Kidney (tissue), 13 donors: ENCODE measurements at regions not wholly inside any gene's neighbourhood (a gene's known extent, or its start where the extent isn't known, plus 50 kb on each side); places are given as distances from the start of the nearest gene placed in this dataset.
A peak's percentile ranks its signal among the peaks of the same experiment; 100 is the strongest.
"Not testable (repeated sequence)": the region's sequence is repeated elsewhere in the genome, so short reads cannot be mapped to it uniquely, and the experiment has no call there.

Source experiments
- DNase-seq, 5 donors: peaks; one replicate each; pipeline ENCODE4 v3.0.0-alpha.2; 2013 to 2020
- FAIRE-seq: peaks from 2 replicates; lab custom pipeline; 2012; peaks lifted over from hg19 to GRCh38; lab: Jason Lieb, UNC
- H3K27ac ChIP-seq, 2 donors: one replicate each; pipeline ENCODE4 v1.7.0; 2013; ENCODE audit warnings: low read depth in 2 of 2, low read length in 2 of 2, inconsistent platforms in 1 of 2
- H3K27me3 ChIP-seq: one replicate; pipeline ENCODE4 v1.7.1; 2013; ENCODE audit warnings: low read length, inconsistent platforms; ENCODE audit not compliant: control insufficient read depth, insufficient read depth
- H3K36me3 ChIP-seq, 3 donors: one replicate each; pipeline versions ENCODE4 v1.7.0 to v1.7.1; 2013; ENCODE audit warnings: low read length in 3 of 3, control low read depth in 1 of 3, inconsistent platforms in 1 of 3; ENCODE audit not compliant: insufficient read depth in 3 of 3, control insufficient read depth in 2 of 3
- H3K4me1 ChIP-seq, 3 donors: one replicate each; pipeline versions ENCODE4 v1.7.0 to v1.7.1; 2013; ENCODE audit warnings: low read length in 3 of 3, inconsistent platforms in 1 of 3, low read depth in 1 of 3; ENCODE audit not compliant: control insufficient read depth in 2 of 3, insufficient read depth in 2 of 3
- H3K4me3 ChIP-seq, 3 donors: one replicate each; pipeline versions ENCODE4 v1.7.0 to v1.8.1; 2013; ENCODE audit warnings: low read length in 3 of 3, control low read depth in 1 of 3, inconsistent platforms in 1 of 3
- H3K9ac ChIP-seq, 3 donors: one replicate each; pipeline versions ENCODE4 v1.7.0 to v1.7.1; 2013; ENCODE audit warnings: low read length in 3 of 3, control low read depth in 1 of 3, inconsistent platforms in 1 of 3
- H3K9me3 ChIP-seq, 3 donors: one replicate each; pipeline versions ENCODE4 v1.7.0 to v1.7.1; 2013; ENCODE audit warnings: low read length in 3 of 3, control low read depth in 1 of 3, inconsistent platforms in 1 of 3; ENCODE audit not compliant: control insufficient read depth in 2 of 3, insufficient read depth in 1 of 3
- CTCF ChIP-seq: IDR thresholded peaks from 3 replicates; pipeline ENCODE4 v1.5.1; 2012; ENCODE audit warnings: mild to moderate bottlenecking, moderate library complexity, borderline replicate concordance; ENCODE audit not compliant: insufficient read depth; ENCODE audit errors: extremely low read depth
- intact Hi-C: fragments of 100-400 bp; cut with DNase I; formaldehyde crosslinking; loops from one replicate; pipeline ENCODE4 v1.11.1; 2022
- donor health status: control.
- donor health status: control.
- donor health status: control.
- donor health status: control.
- donor health status: control.
- donor health status: DM: yes; HTN: yes; CAD: no.
- donor health status: Normal renal cell carcinoma (clear cell type).

GRCh38 chr6:163748036-163748435 is 333.5 kb downstream of the QKI start:
- TF ChIP-seq CTCF: no peak

GRCh38 chr6:163747058-163747457 is 332.5 kb downstream of the QKI start:
- H3K36me3 ChIP-seq, H3K9me3 ChIP-seq, H3K4me3 ChIP-seq, H3K27me3 ChIP-seq, H3K4me1 ChIP-seq, H3K9ac ChIP-seq, FAIRE-seq, DNase-seq, H3K27ac ChIP-seq, intact Hi-C loops: not testable (repeated sequence)

More at GRCh38 chr6:163748036-163748435, 333.5 kb downstream of the QKI start:
- DNase-seq (no peak), FAIRE-seq (no peak)
- Histone ChIP-seq H3K9ac (no peak overlapping the region), H3K9me3 (no peaks in the 10 kb centered on the region), H3K27me3 (no peaks in the 10 kb centered on the region), H3K4me1 (peaks cover 0 to 4% (median 2%) of the 10 kb centered on the region in 3 donors), H3K27ac (no peak overlapping the region), H3K36me3 (no peaks in the 10 kb centered on the region), H3K4me3 (no peak overlapping the region)
- intact Hi-C loops: no loop called here

- H3K9ac ChIP-seq: no peak overlapping the region
- H3K36me3 ChIP-seq: no peaks in the 10 kb centered on the region
- FAIRE-seq (no peak), DNase-seq (peak in 3 of 5 donors; percentile 54 to 77 (median 57))
- H3K9me3 ChIP-seq: no peaks in the 10 kb centered on the region
- H3K27ac ChIP-seq: no peak overlapping the region
- intact Hi-C loops: no loop called here
- no peak overlapping the region for H3K4me3 ChIP-seq
- H3K4me1 ChIP-seq: peaks cover 0 to 4% (median 2%) of the 10 kb centered on the region in 3 donors
- H3K27me3 ChIP-seq: no peaks in the 10 kb centered on the region
- no peak for TF ChIP-seq CTCF
Observed at GRCh38 chr6:163745536-163746400, 331.2 kb downstream of the QKI start.

- FAIRE-seq (no peak), DNase-seq (no peak)
- TF ChIP-seq CTCF: no peak
- intact Hi-C loops: no loop called here
- Histone ChIP-seq H3K27ac (no peak overlapping the region), H3K36me3 (no peaks in the 10 kb centered on the region), H3K27me3 (no peaks in the 10 kb centered on the region), H3K9me3 (no peaks in the 10 kb centered on the region), H3K4me1 (peaks cover 0 to 4% (median 2%) of the 10 kb centered on the region in 3 donors), H3K4me3 (no peak overlapping the region), H3K9ac (no peak overlapping the region)
Observed at GRCh38 chr6:163744256-163744925, 329.9 kb downstream of the QKI start.
